ENCODE measurements at regions not wholly inside any gene's neighbourhood (a gene's known extent, or its start where the extent isn't known, plus 50 kb on each side); places are given as distances from the start of the nearest gene placed in this dataset.

- intact Hi-C loops (cut with DNase I; ENCODE audit: low total_unique reads), result no loop called here
- no peak overlapping the region for H3K4me3 ChIP-seq
- no peak overlapping the region for H3K27ac ChIP-seq
- H3K9me3 ChIP-seq, result no peaks in the 10 kb centered on the region
- no peak for DNase-seq
- H3K27me3 ChIP-seq, result no peaks in the 10 kb centered on the region
- H3K4me1 ChIP-seq, result peaks cover 0 to 48% (median 18%) of the 10 kb centered on the region in 4 donors
- no peak for TF ChIP-seq CTCF (IDR thresholded peaks at IDR 0.05)
- no peaks in the 10 kb centered on the region for H3K36me3 ChIP-seq
Observed at GRCh38 chr3:72111265-72112205, 326.6 kb upstream of the PROK2 start.

DNA sequence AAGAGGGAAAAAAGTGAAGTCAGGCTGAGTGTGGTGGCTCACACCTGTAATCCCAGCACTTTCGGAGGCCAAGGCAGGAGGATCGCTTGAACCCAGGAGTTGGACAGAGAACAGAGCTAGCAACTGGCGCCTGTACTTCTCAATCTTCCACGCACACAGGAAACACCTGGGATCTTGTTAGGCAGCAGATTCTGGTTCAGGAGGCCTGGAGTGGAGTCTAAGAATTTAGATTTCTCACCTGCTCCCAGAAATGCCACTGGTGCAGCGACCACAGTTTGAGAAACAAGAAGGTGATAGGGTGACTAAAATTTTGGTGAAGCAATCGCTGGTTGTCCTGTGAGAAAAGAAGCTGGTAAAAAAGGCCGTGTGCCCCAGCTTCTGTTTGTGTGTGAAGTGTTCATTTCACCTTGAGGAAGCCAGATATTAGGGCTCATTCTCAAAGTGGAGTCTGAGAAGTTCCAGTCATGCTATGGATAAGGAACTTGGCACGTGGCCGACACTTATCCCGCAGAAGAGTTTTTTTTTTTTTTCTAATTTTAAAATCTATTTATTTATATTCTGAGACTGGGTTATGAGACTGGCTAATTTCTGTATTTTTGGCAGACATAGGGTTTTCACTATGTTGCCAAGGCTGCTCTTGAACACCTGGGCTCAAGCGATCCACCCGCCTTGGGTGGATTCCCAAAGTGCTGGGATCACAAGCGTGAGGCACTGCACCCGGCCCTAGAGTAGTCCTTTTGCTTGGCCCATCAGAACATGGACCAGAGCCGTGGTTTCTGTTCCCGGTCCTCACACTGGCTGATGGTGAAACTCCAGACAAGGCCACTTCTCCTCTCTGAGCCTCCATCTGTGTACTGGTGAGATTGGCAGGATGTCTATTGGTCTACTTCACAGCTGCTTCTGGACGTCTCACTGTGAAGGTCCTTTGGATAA is 324.6 kb upstream of the PROK2 start:
- H3K4me1 ChIP-seq, result peaks cover 0 to 33% (median 14%) of the 10 kb centered on the region in 4 donors
- H3K27ac ChIP-seq, result no peak overlapping the region
- intact Hi-C loops (cut with DNase I; ENCODE audit: low total_unique reads), result no loop called here
- no peaks in the 10 kb centered on the region for H3K27me3 ChIP-seq
- DNase-seq, result no peak
- no peak for TF ChIP-seq CTCF (IDR thresholded peaks at IDR 0.05)
- no peaks in the 10 kb centered on the region for H3K36me3 ChIP-seq
- no peak overlapping the region for H3K4me3 ChIP-seq
- H3K9me3 ChIP-seq, result no peaks in the 10 kb centered on the region

GRCh38 chr3:72105306-72105705 is 320.4 kb upstream of the PROK2 start:
- TF ChIP-seq CTCF (IDR thresholded peaks at IDR 0.05), result no peak
- Histone ChIP-seq H3K4me3 (no peak overlapping the region), H3K27ac (no peak overlapping the region), H3K27me3 (no peaks in the 10 kb centered on the region), H3K4me1 (peaks cover 6 to 17% (median 9%) of the 10 kb centered on the region in 4 donors), H3K9me3 (no peaks in the 10 kb centered on the region), H3K36me3 (no peaks in the 10 kb centered on the region)
- intact Hi-C loops (cut with DNase I; ENCODE audit: low total_unique reads), result no loop called here
- no peak for DNase-seq

GRCh38 chr3:72102112-72102616 is 317.2 kb upstream of the PROK2 start:
- Histone ChIP-seq H3K27ac (no peak overlapping the region), H3K36me3 (no peaks in the 10 kb centered on the region), H3K4me3 (no peak overlapping the region), H3K27me3 (no peaks in the 10 kb centered on the region), H3K9me3 (no peaks in the 10 kb centered on the region), H3K4me1 (peaks cover 6 to 25% (median 13%) of the 10 kb centered on the region in 4 donors)
- DNase-seq, result no peak
- no peak for TF ChIP-seq CTCF (IDR thresholded peaks at IDR 0.05)
- intact Hi-C loops (cut with DNase I; ENCODE audit: low total_unique reads), result no loop called here

GRCh38 chr3:72101494-72101893 is 316.5 kb upstream of the PROK2 start:
- Histone ChIP-seq H3K9me3 (no peaks in the 10 kb centered on the region), H3K4me3 (no peak overlapping the region), H3K27ac (no peak overlapping the region), H3K27me3 (no peaks in the 10 kb centered on the region), H3K36me3 (no peaks in the 10 kb centered on the region), H3K4me1 (peaks cover 6 to 25% (median 13%) of the 10 kb centered on the region in 4 donors)
- intact Hi-C loops (cut with DNase I; ENCODE audit: low total_unique reads), result no loop called here
- DNase-seq, result no peak
- TF ChIP-seq CTCF (IDR thresholded peaks at IDR 0.05), result no peak

Measured in tibial artery (tissue), 4 donors.